RWPE2 (cell line): ENCODE measurements at regions not wholly inside any gene's neighbourhood (a gene's known extent, or its start where the extent isn't known, plus 50 kb on each side); places are given as distances from the start of the nearest gene placed in this dataset.

ENCODE experiments used
- ATAC-seq: fragments of 200-7000 bp; cut with Tn5 transposase; 3 replicates; pipeline ENCODE4 v1.9.1; 2021; ENCODE audit warnings: low read depth
- DNase-seq: peaks from one replicate; pipeline ENCODE4 v3.0.0-alpha.2; 2020; ENCODE audit warnings: low spot score
- H3K27ac ChIP-seq: fragments of 450-650 bp; 2 replicates; pipeline ENCODE4 v1.5.1; 2017; ENCODE audit warnings: mild to moderate bottlenecking; ENCODE audit not compliant: poor library complexity, severe bottlenecking
- H3K27me3 ChIP-seq: fragments of 250-450 bp; sonication (Bioruptor Pico); 2 replicates; pipeline ENCODE4 v1.5.1; 2021; ENCODE audit warnings: mild to moderate bottlenecking, moderate library complexity; ENCODE audit not compliant: insufficient read depth, poor library complexity, severe bottlenecking
- H3K36me3 ChIP-seq: fragments of 250-450 bp; sonication (Bioruptor Pico); 2 replicates; pipeline ENCODE4 v1.5.1; 2020; ENCODE audit warnings: low read depth, mild to moderate bottlenecking, moderate library complexity
- H3K4me1 ChIP-seq: fragments of 250-450 bp; sonication (Bioruptor Pico); 2 replicates; pipeline ENCODE4 v1.5.1; 2021; ENCODE audit warnings: mild to moderate bottlenecking, moderate library complexity; ENCODE audit not compliant: insufficient read depth, poor library complexity, severe bottlenecking
- H3K4me3 ChIP-seq: fragments of 250-450 bp; sonication (Bioruptor Pico); 2 replicates; pipeline ENCODE4 v1.5.1; 2021; ENCODE audit warnings: mild to moderate bottlenecking, moderate library complexity; ENCODE audit not compliant: severe bottlenecking
- H3K9me3 ChIP-seq: fragments of 250-450 bp; sonication (Bioruptor Pico); 2 replicates; pipeline ENCODE4 v1.5.1; 2021; ENCODE audit warnings: mild to moderate bottlenecking, moderate library complexity; ENCODE audit not compliant: severe bottlenecking
- TF ChIP-seq, protein P1 (sequence below): fragments of 450-650 bp; IDR thresholded peaks from one replicate; pipeline ENCODE4 v1.5.1; 2017; ENCODE audit warnings: mild to moderate bottlenecking, moderate library complexity; ENCODE audit not compliant: poor library complexity, severe bottlenecking

DNA sequence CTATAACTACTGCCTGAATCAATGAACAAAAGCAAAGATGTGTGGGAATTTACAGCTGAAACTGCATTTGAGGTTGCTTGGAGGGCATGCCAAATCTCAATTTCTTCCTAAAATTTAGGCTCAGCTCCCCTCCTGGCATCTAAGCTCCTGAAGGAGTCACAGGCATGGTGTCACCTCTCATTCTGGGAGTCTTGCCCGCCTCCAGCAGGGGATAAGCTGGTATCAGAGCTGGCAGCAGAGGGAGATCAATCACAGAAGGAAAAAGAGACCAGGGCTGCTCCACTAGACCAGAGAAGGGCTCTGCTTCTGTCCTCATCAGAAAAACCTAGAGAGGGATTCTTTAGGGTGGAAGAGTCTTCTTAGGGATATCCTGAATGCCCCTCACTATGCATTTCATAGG is 150.4 kb upstream of the SLC6A11 start:
- no peak overlapping the region for H3K27ac ChIP-seq
- no peak for DNase-seq
- no peaks in the 10 kb centered on the region for H3K9me3 ChIP-seq
- no peaks in the 10 kb centered on the region for H3K4me1 ChIP-seq
- TF ChIP-seq, protein P1, sequence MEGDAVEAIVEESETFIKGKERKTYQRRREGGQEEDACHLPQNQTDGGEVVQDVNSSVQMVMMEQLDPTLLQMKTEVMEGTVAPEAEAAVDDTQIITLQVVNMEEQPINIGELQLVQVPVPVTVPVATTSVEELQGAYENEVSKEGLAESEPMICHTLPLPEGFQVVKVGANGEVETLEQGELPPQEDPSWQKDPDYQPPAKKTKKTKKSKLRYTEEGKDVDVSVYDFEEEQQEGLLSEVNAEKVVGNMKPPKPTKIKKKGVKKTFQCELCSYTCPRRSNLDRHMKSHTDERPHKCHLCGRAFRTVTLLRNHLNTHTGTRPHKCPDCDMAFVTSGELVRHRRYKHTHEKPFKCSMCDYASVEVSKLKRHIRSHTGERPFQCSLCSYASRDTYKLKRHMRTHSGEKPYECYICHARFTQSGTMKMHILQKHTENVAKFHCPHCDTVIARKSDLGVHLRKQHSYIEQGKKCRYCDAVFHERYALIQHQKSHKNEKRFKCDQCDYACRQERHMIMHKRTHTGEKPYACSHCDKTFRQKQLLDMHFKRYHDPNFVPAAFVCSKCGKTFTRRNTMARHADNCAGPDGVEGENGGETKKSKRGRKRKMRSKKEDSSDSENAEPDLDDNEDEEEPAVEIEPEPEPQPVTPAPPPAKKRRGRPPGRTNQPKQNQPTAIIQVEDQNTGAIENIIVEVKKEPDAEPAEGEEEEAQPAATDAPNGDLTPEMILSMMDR, result no peak
- ATAC-seq, result no peak
- no peak overlapping the region for H3K4me3 ChIP-seq
- peaks cover 12% of the 10 kb centered on the region for H3K27me3 ChIP-seq
- no peaks in the 10 kb centered on the region for H3K36me3 ChIP-seq

DNA sequence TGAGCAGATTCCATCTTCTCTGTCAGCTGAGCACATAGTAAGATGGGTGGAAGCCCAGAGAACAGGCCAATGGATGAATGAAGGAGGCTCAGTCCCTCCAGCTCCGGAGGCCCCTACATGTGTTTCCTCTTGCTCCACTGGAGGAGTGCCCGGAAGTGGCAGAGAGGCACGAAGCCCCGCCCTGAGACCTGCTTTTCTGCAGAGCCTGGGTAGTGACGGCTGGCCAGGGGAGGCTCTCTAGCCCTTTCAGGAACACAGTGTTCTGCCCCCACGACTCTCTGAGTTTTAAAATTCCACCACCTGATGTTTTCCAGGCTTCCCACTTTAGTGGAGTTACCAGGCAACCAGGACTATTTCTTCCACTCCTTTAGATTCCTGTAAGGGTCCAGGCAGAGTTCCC is 149.4 kb upstream of the SLC6A11 start:
- H3K27me3 ChIP-seq, result peaks cover 8% of the 10 kb centered on the region
- no peak overlapping the region for H3K4me3 ChIP-seq
- ATAC-seq (no peak), DNase-seq (no peak)
- no peak overlapping the region for H3K27ac ChIP-seq
- no peaks in the 10 kb centered on the region for H3K36me3 ChIP-seq
- H3K4me1 ChIP-seq, result no peaks in the 10 kb centered on the region
- H3K9me3 ChIP-seq, result no peaks in the 10 kb centered on the region
- TF ChIP-seq, protein P1, result no peak

DNA sequence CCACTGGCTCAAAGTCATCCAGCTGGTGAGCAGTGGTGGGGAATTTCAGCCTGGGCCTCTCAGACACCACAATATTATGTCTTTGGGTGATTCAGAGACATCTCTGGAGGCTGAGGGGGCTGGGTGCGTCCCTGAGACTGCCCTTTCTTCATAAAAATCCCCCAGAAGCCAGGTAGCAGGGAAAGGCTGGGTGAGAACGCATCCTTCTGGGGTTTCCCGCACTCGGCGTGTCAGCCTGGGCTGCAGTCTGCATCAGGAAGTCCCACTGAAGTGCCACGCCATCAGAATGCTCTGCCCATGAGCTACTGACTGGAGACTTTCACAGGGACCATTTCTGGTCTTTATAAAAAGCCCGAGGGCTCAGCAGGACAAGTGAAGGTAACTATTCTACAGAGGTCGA is 148.8 kb upstream of the SLC6A11 start:
- H3K36me3 ChIP-seq, result no peaks in the 10 kb centered on the region
- no peak for DNase-seq
- H3K27ac ChIP-seq, result no peak overlapping the region
- H3K4me1 ChIP-seq, result no peaks in the 10 kb centered on the region
- H3K9me3 ChIP-seq, result no peaks in the 10 kb centered on the region
- TF ChIP-seq, protein P1, result no peak
- no peak for ATAC-seq
- peaks cover 8% of the 10 kb centered on the region for H3K27me3 ChIP-seq
- no peak overlapping the region for H3K4me3 ChIP-seq

DNA sequence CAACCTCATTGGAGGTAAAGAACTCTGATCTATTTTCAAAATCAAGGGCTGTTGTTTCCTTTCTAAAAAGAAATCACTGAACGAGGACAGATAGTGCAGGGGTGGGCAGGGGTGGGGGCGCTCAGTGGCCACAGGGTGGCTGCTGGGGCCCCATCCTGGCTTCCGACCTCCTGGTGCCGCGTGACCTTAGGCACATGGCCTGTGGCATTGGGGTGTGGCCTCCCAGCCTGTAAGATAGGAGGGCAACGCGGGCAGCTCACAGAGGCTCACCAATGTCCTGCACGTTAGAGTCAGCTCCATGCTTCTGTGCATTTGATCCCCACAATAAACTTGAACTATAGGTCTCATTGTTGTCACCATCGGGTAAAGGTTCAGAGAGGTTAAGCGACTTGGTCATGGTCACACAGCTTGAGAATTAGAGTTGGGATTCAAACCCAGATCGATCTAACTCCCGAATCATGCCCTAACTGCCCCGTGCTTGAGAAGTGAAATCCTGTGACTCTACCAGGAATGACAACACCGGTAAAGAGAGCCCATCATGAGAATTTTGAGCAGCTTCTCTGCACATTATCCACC is 148.0 kb upstream of the SLC6A11 start:
- Histone ChIP-seq H3K4me1 (no peaks in the 10 kb centered on the region), H3K36me3 (no peaks in the 10 kb centered on the region)

DNA sequence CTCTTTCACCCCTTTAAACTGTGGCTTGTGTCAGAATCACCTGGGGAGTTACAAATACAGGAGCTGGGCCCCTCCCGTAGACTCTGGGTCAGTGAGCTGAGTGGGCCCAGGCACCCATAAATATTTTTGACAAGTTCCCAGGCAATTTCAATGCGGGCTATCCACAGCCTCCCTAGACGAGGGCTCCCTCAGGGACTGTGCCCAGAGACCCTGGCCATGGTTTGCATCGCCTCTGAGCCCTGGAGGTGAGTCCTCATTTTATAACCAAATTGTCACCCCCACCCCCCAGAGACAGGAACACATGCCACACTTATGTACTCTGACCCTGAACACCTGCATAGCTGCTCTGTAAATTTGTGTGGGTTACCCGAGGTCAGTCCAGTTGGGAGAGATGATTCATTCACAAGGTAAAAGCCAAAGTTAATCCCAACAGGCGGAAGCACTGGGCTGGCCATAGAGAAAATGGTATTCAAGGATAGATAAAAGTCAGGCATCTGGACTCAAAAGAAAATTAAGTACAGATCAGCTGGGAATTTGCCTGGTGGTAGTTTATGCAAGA is 146.5 kb upstream of the SLC6A11 start:
- no peaks in the 10 kb centered on the region for H3K27me3 ChIP-seq
- H3K9me3 ChIP-seq, result no peaks in the 10 kb centered on the region
- ATAC-seq (no peak), DNase-seq (no peak)
- H3K4me1 ChIP-seq, result no peaks in the 10 kb centered on the region
- TF ChIP-seq, protein P1, result no peak
- H3K36me3 ChIP-seq, result no peaks in the 10 kb centered on the region
- H3K4me3 ChIP-seq, result no peak overlapping the region
- H3K27ac ChIP-seq, result no peak overlapping the region

More for the DNA sequence above, 148.0 kb upstream of the SLC6A11 start:
- peaks cover 8% of the 10 kb centered on the region for H3K27me3 ChIP-seq
- TF ChIP-seq, protein P1, result no peak
- no peaks in the 10 kb centered on the region for H3K9me3 ChIP-seq
- no peak overlapping the region for H3K4me3 ChIP-seq
- no peak overlapping the region for H3K27ac ChIP-seq
- DNase-seq (no peak), ATAC-seq (no peak)
